K562 (cell line): ENCODE measurements at regions not wholly inside any gene's neighbourhood (a gene's known extent, or its start where the extent isn't known, plus 50 kb on each side); places are given as distances from the start of the nearest gene placed in this dataset.

Experiments used
- ATAC-seq: fragments of 200-7000 bp; cut with Tn5 transposase; 3 replicates; pipeline ENCODE4 v1.9.1; 2020; ENCODE audit warnings: moderate library complexity
- BruUV-seq: library from RNA; stranded (reverse); fragments of 400-500 nt; replicated peaks from 2 replicates; lab custom pipeline; 2021; lab: Mats Ljungman, UMichigan
- CTCF ChIA-PET: fragments of 300-600 bp; formaldehyde crosslinking; extraction: SDS; loops from one replicate; lab custom pipeline; 2021; ENCODE audit warnings: low intra/inter-chr PET ratio; lab: Yijun Ruan, JAX
- POLR2A ChIA-PET: fragments of 300-600, 350-650 bp; sonication (Branson Sonifier 250); formaldehyde crosslinking; extraction: SDS; loops from one replicate; lab custom pipeline; 2021; ENCODE audit warnings: antibody characterized with exemption, inconsistent platforms; lab: Yijun Ruan, JAX
- DNase-seq, 4 experiments: peaks; one replicate each; pipeline versions ENCODE4 v3.0.0 to v3.0.0-alpha.2; 2011 to 2018; ENCODE audit warnings: low spot score in 3 of 4, mixed read lengths in 3 of 4; ENCODE audit errors: extremely low read depth in 1 of 4
- FAIRE-seq: peaks from 2 replicates; lab custom pipeline; 2011; peaks lifted over from hg19 to GRCh38; lab: Jason Lieb, UNC
- H2AFZ ChIP-seq: 2 replicates; pipeline ENCODE4 v1.6.0; 2011; ENCODE audit warnings: low read depth, low read length, control low read depth, inconsistent platforms
- H3K27ac ChIP-seq: fragments of 200-600 bp; 3 replicates; pipeline ENCODE4 v1.8.0; 2011; ENCODE audit warnings: low read depth, mild to moderate bottlenecking, control low read depth, inconsistent platforms, low read length, moderate library complexity, mixed read lengths; ENCODE audit errors: extremely low read depth
- H3K27me3 ChIP-seq, 2 experiments: fragments of 300-600 bp in 1 of 2; 2 replicates in 1 of 2; 3 replicates in 1 of 2; pipeline versions ENCODE4 v1.6.0 to v1.8.0; 2011; ENCODE audit warnings: inconsistent platforms in 2 of 2, low read length in 2 of 2, mild to moderate bottlenecking in 1 of 2, mixed read lengths in 1 of 2, moderate library complexity in 1 of 2; ENCODE audit not compliant: control insufficient read depth in 2 of 2, insufficient read depth in 2 of 2
- H3K36me3 ChIP-seq: fragments of 300-600 bp; 3 replicates; pipeline ENCODE4 v1.8.0; 2011; ENCODE audit warnings: mild to moderate bottlenecking, low read length, inconsistent platforms; ENCODE audit not compliant: control insufficient read depth, insufficient read depth
- H3K4me1 ChIP-seq, 2 experiments: fragments of 200-600 bp in 1 of 2; replicated peaks in 1 of 2; 2 replicates in 1 of 2; 3 replicates in 1 of 2; pipeline versions ENCODE4 v1.5.1 to v1.8.0; 2011; ENCODE audit warnings: inconsistent platforms in 2 of 2, low read length in 2 of 2, mild to moderate bottlenecking in 1 of 2, mixed read lengths in 1 of 2, moderate library complexity in 1 of 2; ENCODE audit not compliant: control insufficient read depth in 2 of 2, insufficient read depth in 2 of 2
- H3K4me2 ChIP-seq: 2 replicates; pipeline ENCODE4 v1.6.1; 2011; ENCODE audit warnings: low read length, control low read depth, inconsistent platforms, mixed read lengths; ENCODE audit not compliant: insufficient read depth
- H3K4me3 ChIP-seq: fragments of 200-600 bp; sonication (generic), shearing (Covaris generic); 2 replicates; pipeline ENCODE4 v1.5.1; 2016; ENCODE audit warnings: control low read depth, inconsistent platforms
- H3K79me2 ChIP-seq: fragments of 200-600 bp; 3 replicates; pipeline ENCODE4 v1.8.0; 2011; ENCODE audit warnings: low read length, inconsistent platforms; ENCODE audit not compliant: control insufficient read depth, insufficient read depth
- H3K9ac ChIP-seq, 2 experiments: 2 replicates each; pipeline versions ENCODE4 v1.6.0 to v1.6.1; 2011; ENCODE audit warnings: low read depth in 2 of 2, low read length in 2 of 2, control low read depth in 1 of 2, inconsistent platforms in 1 of 2, mild to moderate bottlenecking in 1 of 2, mixed read lengths in 1 of 2; ENCODE audit not compliant: insufficient read depth in 1 of 2
- H3K9me1 ChIP-seq: one replicate; pipeline ENCODE4 v1.6.0; 2011; ENCODE audit warnings: inconsistent platforms, mild to moderate bottlenecking, low read length, moderate library complexity; ENCODE audit not compliant: control insufficient read depth, insufficient read depth
- H3K9me3 ChIP-seq: replicated peaks from 2 replicates; pipeline ENCODE4 v1.5.1; 2011; ENCODE audit warnings: low read depth, low read length, inconsistent platforms; ENCODE audit not compliant: control insufficient read depth, insufficient read depth
- H4K20me1 ChIP-seq: replicated peaks from 2 replicates; pipeline ENCODE4 v1.6.1; 2011; ENCODE audit warnings: low read length, inconsistent platforms, mixed read lengths; ENCODE audit not compliant: control insufficient read depth, insufficient read depth
- BDP1 ChIP-seq: IDR thresholded peaks from 3 replicates; pipeline ENCODE4 v1.6.1; 2011; ENCODE audit not compliant: insufficient read length, insufficient read depth
- BRF2 ChIP-seq: IDR thresholded peaks from 3 replicates; pipeline ENCODE4 v1.6.1; 2011; ENCODE audit warnings: borderline replicate concordance, mild to moderate bottlenecking; ENCODE audit not compliant: insufficient read length, insufficient read depth
- GATAD2A ChIP-seq: fragments of 450-650 bp; IDR thresholded peaks from 2 replicates; pipeline ENCODE4 v1.6.1; 2017
- IFI16 ChIP-seq: fragments of 250-450 bp; sonication (Bioruptor Pico); IDR thresholded peaks from 2 replicates; pipeline ENCODE4 v2.1.2; 2022; ENCODE audit warnings: mild to moderate bottlenecking, inconsistent platforms
- IRF1 ChIP-seq: sonication (generic); formaldehyde crosslinking; IDR thresholded peaks from 2 replicates; pipeline ENCODE4 v1.8.0; 2022; ENCODE audit warnings: missing genetic modification reagents, mild to moderate bottlenecking, borderline replicate concordance
- MAFG ChIP-seq: fragments of 450-650 bp; conservative IDR thresholded peaks from 2 replicates; pipeline ENCODE4 v1.6.1; 2016; ENCODE audit warnings: missing genetic modification characterization, missing compliant biosample characterization
- MIER1 ChIP-seq: fragments of 450-650 bp; IDR thresholded peaks from 2 replicates; pipeline ENCODE4 v1.6.1; 2016; ENCODE audit warnings: antibody characterized with exemption, mild to moderate bottlenecking, low read depth
- MTA1 ChIP-seq: fragments of 450-650 bp; IDR thresholded peaks from 2 replicates; pipeline ENCODE4 v1.6.1; 2017; ENCODE audit warnings: borderline replicate concordance
- NR2F6 ChIP-seq: fragments of 450-650 bp; formaldehyde crosslinking; IDR thresholded peaks from 2 replicates; pipeline ENCODE4 v1.4.0; 2020; ENCODE audit warnings: mild to moderate bottlenecking
- POLR3A ChIP-seq: IDR thresholded peaks from 2 replicates; pipeline ENCODE4 v1.6.1; 2011; ENCODE audit warnings: borderline replicate concordance, mild to moderate bottlenecking, moderate library complexity; ENCODE audit not compliant: insufficient read length, insufficient read depth; ENCODE audit errors: extremely low read depth
- ZNF696 ChIP-seq: fragments of 250-450 bp; sonication (Bioruptor Pico); conservative IDR thresholded peaks from 2 replicates; pipeline ENCODE4 v1.4.0; 2020; ENCODE audit warnings: mild to moderate bottlenecking, moderate library complexity
- in situ Hi-C: fragments of 300-500 bp; cut with MboI; formaldehyde crosslinking; loops from 4 replicates; pipeline ENCODE4 v1.15.0; 2018; ENCODE audit warnings: inconsistent platforms, mixed read lengths
- intact Hi-C: fragments of 100-400 bp; cut with micrococcal nuclease; formaldehyde crosslinking; loops from 2 replicates; pipeline ENCODE4 v1.14.2; 2022

GRCh38 chr2:177317443-177317842, 52.9 kb upstream of the NFE2L2 start:
- H3K4me2 ChIP-seq: no peak overlapping the region
- H3K9ac ChIP-seq: no peak overlapping the region
- no peak for FAIRE-seq
- no peak for TF ChIP-seq ZNF696
- TF ChIP-seq IRF1 (CRISPR knock-in tag): no peak
- TF ChIP-seq BRF2: no peak
- TF ChIP-seq NR2F6 (CRISPR knock-in tag): no peak
- TF ChIP-seq MIER1: no peak
- TF ChIP-seq BDP1: no peak
- no peak for TF ChIP-seq MAFG (tag)
- no peak for TF ChIP-seq POLR3A
- no peak for TF ChIP-seq IFI16 (CRISPR knock-in tag)
- no peak for TF ChIP-seq MTA1
- TF ChIP-seq GATAD2A: no peak
- POLR2A ChIA-PET: interaction anchor here (1.1 kb wide), 1 partner anchor 53 kb away, joined by 3 read pairs; the partner anchor contains the start of gene NFE2L2
- CTCF ChIA-PET: no interaction called here
- no peaks in the 10 kb centered on the region for H4K20me1 ChIP-seq
- H3K27me3 ChIP-seq: no peaks in the 10 kb centered on the region
- in situ Hi-C loops: no loop called here
- no peaks in the 10 kb centered on the region for H3K9me3 ChIP-seq
- ATAC-seq: no peak
- H3K4me1 ChIP-seq: peaks cover 0 to 5% of the 10 kb centered on the region in 2 experiments; a peak in 1 of 5 replicates
- H2AFZ ChIP-seq: no peak overlapping the region
- intact Hi-C loops: no loop called here
- BruUV-seq: no TSS peak
- no peak overlapping the region for H3K27ac ChIP-seq
- H3K9me1 ChIP-seq: no peaks in the 10 kb centered on the region
- DNase-seq: no peak
- no peaks in the 10 kb centered on the region for H3K36me3 ChIP-seq
- H3K79me2 ChIP-seq: no peaks in the 10 kb centered on the region
- no peak overlapping the region for H3K4me3 ChIP-seq
